Activated CD4-positive, alpha-beta T cell treated with anti-CD3 and anti-CD28 coated beads, Interleukin-2, amount 50 U/mL, for 48 hours (primary cell): ENCODE measurements at regions not wholly inside any gene's neighbourhood (a gene's known extent, or its start where the extent isn't known, plus 50 kb on each side); places are given as distances from the start of the nearest gene placed in this dataset.

Experiments
- DNase-seq, 2 experiments: peaks; one replicate each; pipeline ENCODE4 v3.0.0-alpha.2; 2020

DNA sequence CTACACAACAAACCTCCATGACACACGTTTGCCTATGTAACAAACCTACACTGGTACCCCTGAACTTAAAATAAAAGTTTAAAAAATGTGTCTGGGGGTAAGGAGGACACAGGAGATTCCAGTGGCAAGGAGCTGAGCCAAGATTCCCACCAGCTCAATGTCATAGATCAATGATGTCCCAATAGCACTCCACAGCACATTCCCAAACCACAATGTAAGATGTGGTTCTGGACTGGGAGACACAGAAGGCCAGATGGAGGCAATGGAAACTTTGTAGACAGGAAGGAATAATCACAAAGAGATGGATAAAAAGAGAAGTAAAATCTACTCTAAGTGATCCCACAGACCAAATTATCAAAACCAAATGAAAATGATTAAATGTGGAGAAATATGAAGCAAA, 312.4 kb upstream of the SOX11 start:
- DNase-seq = no peak

DNA sequence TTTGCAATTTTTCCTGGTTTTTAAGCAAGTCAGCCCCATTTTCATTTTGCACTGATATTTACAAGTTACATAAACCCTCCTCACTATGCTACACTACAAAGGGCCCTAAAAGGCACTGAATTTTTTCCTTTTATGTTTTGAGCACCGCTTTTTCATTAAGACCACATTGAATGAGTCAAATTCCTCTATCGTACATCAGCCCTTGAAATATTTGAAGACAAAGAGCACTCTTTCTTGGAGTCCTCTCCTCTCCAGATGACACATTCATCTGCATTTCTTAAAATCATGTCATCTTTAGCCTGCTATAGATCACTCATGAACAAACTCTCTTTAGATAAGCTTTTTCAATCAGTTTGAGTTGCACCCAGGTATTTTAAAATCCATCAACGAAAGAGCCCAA, 306.6 kb upstream of the SOX11 start:
- DNase-seq = no peak

DNA sequence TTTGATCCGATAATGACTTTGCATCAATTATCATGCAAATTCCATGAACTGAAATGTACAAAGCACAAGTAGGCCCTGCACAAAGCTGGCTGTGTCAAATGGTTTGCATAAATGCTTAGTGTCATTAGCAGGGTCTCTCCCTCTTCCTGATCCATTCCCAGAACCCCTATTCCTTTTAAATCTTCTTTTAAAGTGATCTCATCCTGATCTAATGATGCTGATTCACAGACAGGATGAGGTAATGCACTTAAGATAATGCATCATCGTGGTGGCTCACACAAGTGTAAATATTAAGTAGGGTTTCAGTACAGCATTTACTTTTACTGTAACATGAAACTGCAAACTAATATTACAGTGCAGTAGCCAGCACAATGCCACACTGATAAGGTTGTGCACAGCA, 304.8 kb upstream of the SOX11 start:
- no peak for DNase-seq

DNA sequence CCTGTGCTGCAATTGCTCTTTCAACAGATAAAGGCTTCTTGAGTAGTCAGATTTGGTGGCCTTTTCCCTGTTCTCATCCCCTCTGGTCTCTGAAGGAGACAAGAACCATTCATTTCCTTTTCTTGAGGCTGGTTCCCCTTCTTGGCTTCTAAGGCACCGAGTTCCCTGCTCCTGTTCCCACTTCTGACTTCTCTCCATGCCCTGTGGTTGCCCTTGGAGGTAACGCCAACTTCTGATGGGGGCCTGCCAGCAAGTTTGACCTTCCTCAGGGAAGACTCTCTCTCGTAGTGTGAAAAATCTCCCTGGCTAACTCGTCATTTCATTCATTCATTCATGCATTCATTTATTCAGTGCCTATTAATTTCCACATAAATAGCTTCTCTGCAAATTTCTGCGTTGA, 302.4 kb upstream of the SOX11 start:
- DNase-seq = no peak

DNA sequence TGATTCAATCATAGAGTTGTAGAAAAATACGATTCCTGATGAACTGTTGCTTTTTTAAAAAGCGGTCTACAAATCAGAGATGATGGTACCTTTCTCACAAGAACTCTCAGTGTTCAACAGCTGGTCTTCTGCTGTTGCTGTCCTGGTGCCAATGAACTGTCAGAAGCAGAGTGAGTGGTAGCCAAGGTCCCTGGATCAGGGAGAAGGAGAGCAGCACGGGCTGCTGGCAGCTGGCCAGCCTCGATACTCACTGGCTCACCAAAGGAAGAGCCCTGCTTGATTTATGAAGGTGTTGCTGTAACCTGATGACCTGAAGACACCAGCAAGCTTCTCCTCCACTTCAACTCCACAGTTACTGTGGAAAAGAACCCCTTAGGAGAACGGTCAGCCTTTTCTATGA, 300.8 kb upstream of the SOX11 start:
- DNase-seq = no peak

DNA sequence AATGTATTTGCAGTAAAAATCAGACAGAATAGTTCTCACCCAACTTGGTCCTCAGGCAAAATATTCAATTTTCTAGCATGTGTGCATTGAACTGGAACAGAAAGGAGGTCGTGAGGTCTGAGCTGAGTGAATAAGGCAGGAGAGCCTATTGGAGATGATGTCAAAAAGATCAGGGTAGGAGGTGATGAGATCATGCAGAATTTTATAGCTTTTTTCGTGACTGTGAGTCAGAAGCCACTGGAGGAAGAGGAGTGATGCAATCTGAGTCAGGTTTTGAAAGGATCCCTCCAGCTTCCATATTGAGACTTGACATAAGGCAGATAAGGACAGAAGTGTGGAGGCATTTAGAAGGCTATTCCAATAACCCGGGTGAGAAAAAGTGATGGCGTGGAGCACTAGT, 299.5 kb upstream of the SOX11 start:
- no peak for DNase-seq

DNA sequence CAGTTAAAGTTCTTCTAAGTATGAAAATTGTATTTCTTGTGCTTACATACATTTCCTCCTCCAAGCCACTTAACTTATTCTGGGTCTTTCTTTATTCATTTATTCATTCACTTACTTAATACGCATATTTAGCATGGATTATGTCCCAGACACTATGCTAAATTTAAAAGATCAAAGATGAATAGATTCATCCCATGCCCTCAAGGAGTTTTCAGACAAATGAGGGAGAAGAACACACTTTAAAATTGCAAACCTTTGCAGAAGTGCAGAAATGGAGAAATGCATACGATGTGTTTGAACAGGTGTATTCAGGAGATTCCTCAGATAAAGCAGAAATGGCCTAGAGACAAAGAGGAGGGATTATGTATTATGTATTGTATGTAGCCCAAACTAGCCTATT, 298.7 kb upstream of the SOX11 start:
- DNase-seq = no peak

DNA sequence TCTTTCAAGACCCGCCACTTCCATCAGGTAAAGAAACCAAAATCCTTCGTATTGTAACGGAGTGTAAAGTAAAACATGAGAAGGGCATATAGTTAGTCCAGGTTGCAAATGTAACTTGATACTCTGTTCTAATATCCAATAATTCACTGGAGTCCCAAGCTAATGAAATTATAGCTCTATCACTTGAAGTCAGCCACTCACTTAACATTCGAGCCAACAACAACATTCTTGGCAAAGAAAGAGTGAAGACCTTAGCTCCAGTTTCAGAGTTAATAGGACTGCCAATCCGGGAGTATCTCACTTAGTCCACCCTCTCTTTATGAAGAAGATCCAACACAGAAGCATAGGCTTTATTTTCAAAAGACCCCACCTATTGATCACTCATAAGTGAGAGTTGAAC, 298.0 kb upstream of the SOX11 start:
- no peak for DNase-seq

DNA sequence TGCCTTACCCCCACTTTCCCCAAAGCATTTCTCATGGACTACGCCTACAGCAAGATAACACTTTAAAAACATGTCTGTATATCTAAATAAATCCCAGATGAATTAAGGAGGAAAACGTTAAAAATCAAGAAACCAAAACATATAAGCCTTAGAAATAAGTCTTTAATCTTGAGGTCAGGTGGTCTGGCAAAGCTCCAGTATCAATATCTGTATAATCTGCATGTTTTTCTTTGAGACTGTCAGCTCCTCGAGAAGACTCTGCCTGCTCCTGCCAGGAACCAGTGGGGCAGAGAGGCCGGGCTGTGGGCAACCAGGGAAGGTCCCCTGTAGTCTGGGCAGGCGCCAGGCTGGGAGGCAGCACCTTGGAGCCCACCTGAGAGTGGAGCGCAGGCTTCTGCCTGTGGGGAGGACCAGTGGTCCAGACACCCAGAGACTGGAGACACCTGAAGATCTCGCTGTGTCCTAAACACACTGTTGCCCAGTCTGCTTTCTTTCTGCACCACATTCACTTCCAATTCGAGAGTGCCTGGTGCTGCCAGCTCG, 291.0 kb upstream of the SOX11 start:
- DNase-seq = no peak

DNA sequence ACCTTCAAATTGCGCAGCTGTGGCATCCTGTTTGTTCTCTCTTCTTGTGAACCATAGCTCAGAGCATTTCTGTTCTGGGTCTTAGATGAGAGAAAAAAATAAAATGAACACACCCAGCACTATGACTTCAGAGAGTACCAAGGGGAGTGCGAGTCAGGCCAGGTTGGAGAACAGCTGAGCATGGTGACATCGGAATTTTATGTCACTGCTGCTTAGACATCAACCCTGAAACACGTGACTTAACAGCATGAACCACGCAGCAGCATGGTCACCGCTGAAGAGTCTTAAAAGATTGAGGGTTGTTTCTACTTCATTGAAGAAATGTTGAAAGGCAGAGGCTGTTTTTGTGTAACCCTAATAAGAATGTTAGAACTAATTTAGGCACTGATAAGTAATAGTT, 288.8 kb upstream of the SOX11 start:
- DNase-seq = no peak

DNA sequence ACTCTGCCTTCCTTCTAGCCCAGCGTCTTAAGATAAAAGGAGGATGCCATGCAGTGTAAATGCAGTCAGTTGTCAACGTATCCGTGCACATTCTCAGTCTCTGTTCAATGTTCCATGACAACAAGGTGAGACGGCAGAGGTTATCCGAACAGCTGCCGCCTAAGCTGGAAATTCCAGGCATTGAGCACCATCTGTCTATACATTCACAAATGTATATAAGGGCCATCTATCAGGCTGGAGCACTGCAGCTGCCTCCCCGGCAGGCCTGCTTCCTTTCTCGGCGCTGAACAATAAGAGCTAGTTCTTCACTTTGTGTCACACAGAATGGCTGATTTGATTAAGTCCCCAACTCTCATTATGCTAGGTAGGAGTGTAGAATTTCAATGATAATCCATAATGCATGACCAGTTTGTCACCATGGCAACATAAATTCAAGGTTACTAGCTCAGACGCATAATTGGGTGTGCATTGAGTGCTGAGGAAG, 282.2 kb upstream of the SOX11 start:
- no peak for DNase-seq

DNA sequence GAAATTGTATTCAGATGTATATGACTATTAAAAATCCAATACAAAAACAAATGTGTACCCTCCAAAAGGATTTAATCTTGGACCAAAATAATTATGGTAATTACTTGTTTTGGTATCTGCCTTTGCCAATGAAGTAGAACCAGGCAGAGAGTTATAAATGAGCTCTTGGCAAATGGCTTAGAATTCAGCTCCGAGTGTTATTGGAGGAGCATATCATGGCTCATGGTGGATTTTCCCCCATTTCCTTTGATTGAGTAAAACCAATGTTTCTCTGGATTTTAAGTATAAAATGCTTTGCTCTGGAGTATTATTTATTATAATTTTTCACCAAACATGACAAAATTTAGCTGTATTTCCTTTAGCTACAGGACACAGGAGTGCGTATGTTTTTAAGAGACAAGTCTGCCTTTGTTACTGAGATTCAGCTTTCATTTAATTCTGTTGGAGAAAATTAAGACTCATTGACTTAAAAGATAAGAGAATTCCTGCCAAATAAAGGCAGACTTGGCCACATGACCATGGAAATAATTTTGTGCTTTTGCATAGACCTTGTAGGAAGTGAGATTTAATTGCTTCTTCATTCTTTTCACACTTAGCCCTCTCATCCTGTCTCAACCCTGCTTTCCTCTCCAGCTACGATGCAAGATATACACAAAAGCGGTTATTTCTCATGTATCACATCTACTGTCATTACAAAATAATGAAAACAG, 281.0 kb upstream of the SOX11 start:
- no peak for DNase-seq

DNA sequence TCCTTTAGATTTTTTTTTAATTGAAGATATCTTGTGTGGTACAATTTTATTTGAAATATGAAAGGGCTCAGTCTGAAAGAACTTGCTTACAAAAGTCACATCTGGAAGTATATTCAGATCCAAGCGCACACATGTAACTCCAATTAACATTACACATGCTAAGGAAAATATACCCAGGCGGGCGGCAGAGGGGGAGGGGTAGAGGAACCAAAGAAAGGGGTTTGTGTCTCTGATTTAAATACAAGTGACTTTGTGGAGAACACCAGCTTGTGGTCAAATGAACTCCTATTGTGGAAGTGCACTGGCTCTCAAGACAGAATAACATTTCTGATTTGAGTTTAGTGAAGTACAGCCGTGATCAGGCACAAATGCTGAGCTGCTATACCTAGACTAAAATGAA, 280.2 kb upstream of the SOX11 start:
- no peak for DNase-seq

DNA sequence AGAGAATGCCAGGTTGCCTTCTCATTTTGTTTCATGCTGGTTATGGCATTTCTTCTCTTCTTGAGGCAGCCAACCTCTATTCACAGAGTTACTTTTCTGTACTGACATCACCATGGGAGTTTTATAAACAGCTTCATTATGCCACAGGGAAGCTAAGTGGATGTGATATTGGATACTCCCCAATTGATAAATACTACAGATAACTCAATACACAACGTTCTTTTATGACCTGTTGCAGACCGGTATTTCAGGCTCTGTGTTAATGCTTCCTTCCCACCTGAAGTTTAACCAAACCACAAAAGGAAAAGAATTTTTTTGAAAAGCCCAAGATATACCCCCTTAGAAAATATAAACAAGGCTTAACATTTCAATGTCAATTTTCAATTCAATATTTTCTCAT, 258.3 kb upstream of the SOX11 start:
- no peak for DNase-seq

DNA sequence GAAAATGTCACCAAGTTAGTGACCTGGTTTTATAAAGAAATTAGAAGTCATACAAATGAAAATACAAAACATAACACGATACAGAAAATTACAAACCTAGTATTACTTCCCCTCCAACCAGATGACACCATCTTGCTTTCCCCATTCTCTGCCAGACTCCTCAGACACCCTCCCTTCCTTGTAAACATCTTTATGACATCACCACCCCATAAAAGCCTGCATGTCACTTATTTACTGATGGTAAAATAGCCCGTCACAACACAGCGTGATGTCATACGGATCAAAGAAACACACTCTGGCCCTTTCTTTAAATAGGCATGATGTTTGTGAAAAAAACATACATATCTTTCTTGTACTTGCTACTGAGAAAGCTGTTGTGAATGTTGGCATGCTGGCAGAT, 254.8 kb upstream of the SOX11 start:
- DNase-seq = no peak

DNA sequence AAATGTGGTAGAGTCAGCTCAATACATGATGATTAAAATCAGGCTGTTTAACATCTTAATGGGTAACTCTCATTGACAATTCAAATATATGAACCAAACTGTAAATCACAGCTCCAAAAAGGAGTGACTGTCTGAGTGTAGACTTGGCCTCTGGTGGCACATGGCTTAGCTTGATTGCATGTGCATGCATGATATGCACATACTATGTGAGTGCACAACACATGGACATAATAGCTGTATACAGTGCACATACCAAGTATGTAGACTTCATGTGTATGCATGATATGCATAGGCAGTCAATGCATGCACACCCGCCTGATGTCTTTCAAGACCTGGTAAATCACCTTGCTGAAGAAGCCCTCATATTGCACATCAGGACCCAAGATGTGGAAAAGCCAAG, 252.0 kb upstream of the SOX11 start:
- no peak for DNase-seq

DNA sequence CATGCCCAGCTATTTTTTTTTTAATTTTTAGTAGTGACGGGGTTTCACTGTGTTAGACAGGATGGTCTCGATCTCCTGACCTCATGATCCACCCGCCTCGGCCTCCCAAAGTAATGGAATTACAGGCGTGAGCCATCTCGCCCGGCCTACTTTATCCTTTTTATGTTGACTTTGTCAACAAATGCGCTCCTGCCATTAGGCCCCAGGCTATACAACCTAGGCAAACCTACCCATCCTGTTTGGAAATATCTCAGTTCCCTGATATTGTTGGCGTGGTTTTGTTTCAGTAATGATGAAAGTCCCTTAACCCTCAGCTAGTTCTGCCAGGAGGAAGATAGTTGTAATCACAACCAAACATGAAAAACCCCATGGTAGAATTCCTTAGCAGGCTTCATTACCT, 249.4 kb upstream of the SOX11 start:
- no peak for DNase-seq

DNA sequence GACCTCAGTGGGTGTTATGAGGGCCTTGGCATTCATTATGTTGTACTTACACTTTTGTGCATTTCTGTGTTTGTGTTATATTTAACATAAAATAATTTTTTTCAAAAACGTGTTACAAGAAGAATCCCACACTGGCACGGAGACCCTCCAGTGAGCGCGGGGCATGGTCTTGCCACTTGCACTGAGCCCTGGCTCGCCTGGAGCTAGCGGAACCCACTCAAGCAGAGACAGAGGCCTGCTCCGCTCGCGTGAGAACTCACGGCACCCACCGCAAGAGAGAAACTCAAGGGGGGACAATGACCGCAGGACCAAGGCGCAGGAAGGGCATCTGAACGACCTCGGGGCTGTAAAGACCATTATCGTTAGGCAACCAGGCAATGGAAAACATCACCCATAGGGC, 248.0 kb upstream of the SOX11 start:
- no peak for DNase-seq

DNA sequence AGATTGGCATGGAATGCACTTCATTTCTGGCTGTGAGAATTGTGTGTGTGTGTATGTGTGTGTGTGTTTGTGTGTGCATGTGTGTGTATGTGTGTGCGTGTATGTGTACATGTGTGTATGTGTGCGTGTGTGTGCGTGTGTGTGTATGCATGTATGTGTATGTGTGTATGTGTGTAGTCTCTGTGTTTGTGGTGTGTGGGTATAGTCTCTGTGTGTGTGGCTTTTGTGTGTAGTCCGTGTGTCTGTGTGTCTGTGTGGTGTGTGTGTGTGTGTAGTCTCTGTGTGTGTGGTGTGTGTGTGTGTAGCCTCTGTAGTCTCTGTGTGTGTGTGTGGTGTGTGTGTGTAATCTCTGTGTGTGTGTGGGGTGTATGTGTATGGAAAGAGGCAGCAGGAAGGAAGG, 247.3 kb upstream of the SOX11 start:
- DNase-seq = no peak

DNA sequence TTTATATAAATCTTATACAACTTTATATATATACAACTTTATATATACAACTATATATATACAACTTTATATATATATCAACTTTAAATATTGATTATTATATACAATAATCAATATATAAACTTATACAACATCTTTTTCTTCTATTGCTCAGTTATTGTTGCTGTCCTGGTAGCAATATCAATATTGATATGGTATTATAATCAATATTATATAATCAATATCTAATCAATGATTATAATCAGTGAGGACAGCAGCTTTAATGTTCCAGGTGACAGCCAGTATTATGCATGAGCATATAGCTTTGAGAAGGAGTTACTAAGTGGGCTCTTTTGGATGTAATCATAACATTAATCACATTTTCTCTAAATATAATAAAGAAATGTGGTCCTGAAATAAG, 242.3 kb upstream of the SOX11 start:
- no peak for DNase-seq

DNA sequence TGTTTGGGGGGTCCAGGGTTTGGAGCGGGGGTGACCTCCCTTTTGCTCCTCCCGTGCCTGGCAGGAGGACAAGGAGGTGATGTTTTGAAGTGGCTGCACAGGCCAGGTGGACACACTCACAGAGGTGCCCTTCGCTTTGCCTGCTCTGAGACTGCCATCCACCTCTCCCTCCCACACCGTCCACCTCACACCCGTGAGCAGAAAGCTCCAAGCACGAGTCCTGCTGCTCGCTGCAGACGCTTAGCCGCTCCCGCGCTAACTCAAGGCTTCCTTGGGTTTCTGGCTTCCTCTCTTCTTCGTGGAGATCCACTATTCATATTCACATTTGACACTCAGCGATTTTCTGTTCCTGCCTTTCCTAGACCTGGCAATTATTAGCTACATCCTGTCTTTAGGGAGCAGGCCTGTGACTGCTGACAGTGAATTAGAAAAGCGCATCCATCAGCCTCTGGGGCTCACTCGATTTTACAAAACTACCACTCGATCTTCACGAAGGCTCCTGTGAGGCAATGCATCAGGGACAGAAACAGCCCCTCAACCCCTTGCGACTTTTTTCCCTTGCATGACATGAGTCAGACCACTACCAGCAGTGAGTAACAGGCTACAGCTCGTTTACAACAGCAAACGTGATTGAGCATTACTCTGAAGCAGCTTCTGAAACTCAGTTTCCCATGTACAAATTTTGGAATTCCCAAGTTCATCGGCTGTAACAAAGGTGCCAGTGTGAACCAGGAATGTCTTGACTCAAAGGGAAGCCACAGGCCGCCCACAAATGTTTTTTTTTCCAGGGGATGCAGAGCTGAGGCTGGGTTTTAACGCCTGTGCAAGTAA, 238.7 kb upstream of the SOX11 start:
- DNase-seq = no peak

DNA sequence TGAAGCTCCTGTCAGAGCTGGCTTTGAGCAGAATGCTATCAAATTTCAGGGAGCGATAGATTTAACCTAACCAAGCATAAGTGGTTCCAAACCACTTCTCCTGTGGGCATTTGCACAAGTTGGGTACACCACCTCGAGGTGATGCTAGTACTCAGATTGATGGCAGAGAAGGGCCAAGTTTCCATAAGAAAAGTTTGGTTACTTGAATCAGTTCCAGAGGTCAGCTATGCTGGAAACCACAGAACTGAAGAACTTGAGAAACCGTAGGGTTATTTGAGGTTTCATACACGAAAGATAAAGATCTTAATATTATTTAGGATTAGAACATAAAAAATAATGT, 238.2 kb upstream of the SOX11 start:
- DNase-seq = no peak

DNA sequence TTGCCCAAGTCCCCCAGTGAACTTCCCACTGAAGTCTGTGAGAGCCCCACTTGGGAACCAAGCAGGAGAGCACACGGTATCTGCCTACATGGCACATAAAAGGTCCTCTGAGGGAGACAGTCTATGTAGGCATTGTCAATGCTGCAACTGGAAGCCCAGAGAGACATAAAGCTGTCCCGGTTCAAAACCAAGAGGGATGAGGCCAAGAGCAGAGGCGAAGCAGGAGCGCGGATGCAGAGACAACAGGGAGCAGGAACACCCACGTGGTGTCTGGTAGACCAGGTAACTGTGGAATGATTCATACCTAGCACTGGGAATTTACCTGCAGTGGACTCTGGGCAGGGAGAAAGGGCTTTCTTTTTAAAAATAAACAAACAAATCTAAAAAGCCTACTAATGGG, 233.1 kb upstream of the SOX11 start:
- no peak for DNase-seq

DNA sequence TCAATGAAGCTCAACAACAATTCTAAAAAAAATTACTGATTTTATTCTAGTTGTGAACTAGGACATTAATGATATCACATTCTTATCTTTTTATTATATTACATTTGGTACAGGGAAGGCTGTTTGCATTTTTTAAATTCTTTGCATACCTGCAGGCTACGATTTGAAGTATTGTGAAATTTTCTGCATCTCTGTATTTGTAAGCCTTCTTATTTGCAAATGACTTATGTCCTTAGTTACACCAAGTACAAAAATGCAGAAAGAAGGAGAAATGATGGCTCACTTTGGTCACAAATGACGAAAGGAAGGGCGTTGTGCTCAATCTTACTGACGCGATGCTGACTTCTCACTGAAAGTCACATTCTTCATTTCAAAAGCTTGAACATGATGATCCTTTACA, 227.5 kb upstream of the SOX11 start:
- DNase-seq = no peak

DNA sequence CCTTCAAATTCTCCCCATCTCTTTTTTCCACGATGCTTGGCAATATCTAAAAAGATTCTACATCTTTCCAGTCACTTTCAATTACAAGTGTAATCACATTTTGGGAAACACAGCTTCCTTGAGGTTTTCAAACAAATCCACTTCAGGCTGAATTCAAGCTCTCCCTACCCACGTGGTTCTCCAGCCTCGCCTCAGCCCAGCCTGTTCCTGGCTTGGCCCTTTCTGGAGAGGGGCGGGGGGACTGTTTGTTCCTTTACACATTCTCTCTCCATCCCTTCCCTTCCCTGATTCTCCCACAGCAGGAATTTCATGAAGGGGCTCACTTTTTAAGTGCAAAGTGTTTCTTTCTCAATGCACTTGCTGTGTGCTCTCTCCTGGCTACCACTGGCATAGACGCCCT, 226.3 kb upstream of the SOX11 start:
- no peak for DNase-seq
